Fibroblast of skin of left biceps (primary cell): ENCODE measurements at regions not wholly inside any gene's neighbourhood (a gene's known extent, or its start where the extent isn't known, plus 50 kb on each side); places are given as distances from the start of the nearest gene placed in this dataset.

Source experiments
- DNase-seq, 2 experiments: peaks; one replicate each; pipeline ENCODE4 v3.0.0-alpha.2; 2013; ENCODE audit warnings: low read depth in 2 of 2

DNA sequence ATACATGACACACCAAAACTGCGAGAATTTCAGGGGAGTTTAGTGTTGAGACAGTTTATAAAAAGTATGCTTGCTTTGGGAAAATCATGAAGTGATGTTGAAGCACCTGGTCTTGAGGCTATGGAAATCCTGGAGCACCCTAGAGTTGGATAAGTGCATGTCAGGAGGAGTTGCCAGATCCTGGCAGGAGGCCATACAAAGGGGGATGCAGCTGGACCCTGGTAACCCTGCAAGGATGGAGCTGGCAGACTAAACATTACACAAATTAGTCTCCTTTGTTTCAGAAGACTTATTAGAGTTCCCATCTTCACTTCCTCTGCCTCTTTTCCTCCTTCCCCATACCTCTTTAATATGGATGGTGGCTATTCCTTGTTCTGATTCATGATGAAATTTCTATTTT is 907.0 kb downstream of the BCL11B start:
- DNase-seq, result no peak

GRCh38 chr14:98366429-98366828 is 905.6 kb downstream of the BCL11B start:
- no peak for DNase-seq

DNA sequence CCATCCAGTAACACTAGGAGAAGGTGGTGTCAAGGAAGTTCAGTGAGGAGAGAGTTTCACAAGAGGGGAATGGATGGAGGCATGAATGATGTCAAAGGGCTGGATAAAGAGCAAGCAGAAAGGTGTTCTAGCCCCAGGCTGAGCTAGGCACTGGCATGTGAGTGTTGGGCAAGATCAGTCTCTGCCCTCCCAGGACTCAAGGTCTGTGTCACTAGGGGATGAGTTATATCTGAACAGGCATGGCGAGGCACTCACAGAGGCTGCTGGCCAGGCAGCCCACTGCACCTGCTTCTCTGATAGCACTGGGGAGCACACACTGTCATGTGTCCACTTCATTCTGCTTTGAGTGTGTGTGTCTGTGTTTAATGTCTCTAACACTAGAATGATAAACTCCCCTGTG is 903.8 kb downstream of the BCL11B start:
- DNase-seq, result no peak

- no peak for DNase-seq
Observed at GRCh38 chr14:98368916-98369315, 903.1 kb downstream of the BCL11B start.

GRCh38 chr14:98369344-98369743 is 902.7 kb downstream of the BCL11B start:
- DNase-seq, result no peak

DNA sequence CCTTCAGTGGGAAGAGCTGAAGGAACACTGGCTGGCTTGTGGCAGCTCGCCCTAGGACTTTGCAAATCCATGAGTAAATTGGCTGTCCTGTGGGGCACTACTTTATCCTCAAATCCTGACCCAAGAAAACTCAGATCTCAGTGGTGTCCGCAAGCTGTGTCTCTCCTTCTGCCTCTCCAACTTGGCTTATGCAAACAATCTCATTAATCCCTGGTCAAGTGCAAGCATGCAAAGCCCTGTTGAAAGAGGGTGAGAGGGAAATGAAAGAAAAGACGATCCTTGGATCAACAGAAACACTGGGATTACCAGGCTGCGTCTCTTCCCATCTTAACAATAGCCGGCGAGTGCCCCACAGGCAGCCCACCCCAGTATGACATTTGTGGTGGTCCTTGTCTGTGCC is 901.6 kb downstream of the BCL11B start:
- no peak for DNase-seq

- DNase-seq, result no peak
Observed at GRCh38 chr14:98371141-98371540, 900.9 kb downstream of the BCL11B start.

- no peak for DNase-seq
Observed at GRCh38 chr14:98374136-98374535, 897.9 kb downstream of the BCL11B start.

GRCh38 chr14:98375566-98375965 is 896.4 kb downstream of the BCL11B start:
- DNase-seq, result no peak

DNA sequence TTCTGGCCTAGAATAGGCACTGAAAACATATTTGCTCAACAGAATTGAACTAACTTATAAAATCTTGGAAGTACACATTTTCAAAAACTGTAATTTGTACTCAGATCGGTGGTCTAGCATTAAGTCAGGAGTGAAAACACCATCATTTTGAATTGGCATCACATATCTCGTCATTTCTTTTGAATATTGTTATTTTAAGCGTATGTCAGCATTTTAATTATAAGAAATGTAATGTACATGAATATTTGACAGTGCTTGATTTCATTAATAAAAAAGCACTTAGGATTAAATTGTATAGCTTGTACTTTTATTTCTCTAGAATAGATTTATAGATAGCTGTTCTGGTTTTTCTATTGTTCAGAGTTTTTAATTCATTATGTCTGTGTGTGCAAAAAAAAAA is 892.2 kb downstream of the BCL11B start:
- DNase-seq, result no peak

DNA sequence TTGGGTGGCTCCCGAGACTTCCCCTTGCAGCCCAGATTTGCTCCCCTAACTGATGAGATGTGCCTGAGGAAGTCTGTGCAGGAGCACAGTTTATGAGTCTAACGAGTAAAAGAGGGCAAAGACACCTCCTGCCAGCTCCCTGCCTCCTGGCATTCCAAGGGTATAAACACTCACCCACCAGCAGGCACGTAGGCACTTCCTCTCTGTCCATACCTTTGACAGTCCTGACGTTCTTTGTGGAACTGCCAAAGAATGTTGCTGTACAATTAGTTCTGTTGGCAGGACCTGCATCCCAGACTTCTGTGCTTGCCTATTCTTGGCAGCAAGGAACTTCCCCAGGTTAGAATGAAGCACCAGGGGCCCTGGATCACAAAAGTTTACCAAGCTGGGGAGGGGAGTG is 889.3 kb downstream of the BCL11B start:
- no peak for DNase-seq

- no peak for DNase-seq
Observed at GRCh38 chr14:98385851-98386250, 886.1 kb downstream of the BCL11B start.

GRCh38 chr14:98391061-98391460 is 880.9 kb downstream of the BCL11B start:
- no peak for DNase-seq

GRCh38 chr14:98393527-98393926 is 878.5 kb downstream of the BCL11B start:
- DNase-seq, result no peak

DNA sequence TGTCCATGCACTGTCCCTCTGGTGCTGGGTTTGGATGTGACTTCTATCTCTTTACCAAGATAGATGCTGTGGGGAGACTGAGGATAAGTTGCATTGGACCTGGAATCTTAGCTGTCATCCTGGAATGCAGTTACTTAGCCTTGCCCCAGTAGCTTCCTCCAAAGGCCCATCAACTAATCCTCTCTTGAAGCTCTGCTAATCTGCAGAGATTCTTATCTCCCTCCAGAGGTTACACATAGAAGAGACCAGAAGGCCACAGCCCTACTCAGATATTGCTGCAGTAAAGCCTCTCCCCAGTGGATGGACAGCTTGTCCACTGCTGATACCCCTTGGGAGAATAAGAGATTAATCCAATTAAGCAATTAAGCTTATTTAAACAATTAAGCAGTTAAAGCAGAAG is 867.2 kb downstream of the BCL11B start:
- DNase-seq, result no peak

- no peak for DNase-seq
Observed at GRCh38 chr14:98408024-98408555, 863.9 kb downstream of the BCL11B start.

DNA sequence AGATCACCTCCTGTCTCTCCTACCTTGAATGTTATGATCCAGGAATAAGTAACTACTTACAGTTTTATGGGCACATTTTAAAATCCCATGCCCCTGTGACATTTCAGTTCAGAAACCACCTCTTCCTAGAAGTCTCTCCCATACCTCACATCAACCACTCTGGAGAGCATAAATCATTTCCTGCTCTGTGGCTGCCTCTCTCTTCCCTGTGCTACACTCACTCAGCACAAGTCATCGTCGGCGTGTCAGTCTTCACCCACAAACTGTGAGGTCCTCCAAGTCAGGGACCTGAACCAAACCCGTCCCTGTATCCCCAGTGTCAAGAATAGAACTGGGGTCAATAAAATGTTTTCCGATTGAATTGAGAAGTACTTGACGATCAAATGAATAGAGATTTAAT is 863.3 kb downstream of the BCL11B start:
- DNase-seq, result no peak

GRCh38 chr14:98411154-98411553 is 860.8 kb downstream of the BCL11B start:
- DNase-seq, result no peak

DNA sequence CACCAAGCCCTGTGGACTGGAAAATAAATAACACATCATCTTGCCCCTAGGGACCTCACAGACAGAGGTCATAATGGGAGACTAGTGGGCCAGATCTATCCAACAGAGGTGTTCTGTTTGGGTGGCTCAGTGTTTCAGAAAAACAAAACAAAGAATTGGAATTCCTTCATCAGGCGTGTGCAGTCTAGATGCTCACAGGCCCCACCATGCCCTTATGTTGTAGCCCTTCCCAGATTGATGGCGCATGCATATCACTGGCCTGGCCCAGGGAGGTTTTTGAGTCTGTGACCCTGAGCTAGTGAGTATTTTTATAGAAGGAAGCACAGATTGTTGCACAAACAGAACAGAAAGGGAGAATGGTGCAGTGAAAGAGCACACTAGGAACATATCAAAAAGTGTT is 859.6 kb downstream of the BCL11B start:
- DNase-seq, result no peak

GRCh38 chr14:98415766-98416165 is 856.2 kb downstream of the BCL11B start:
- no peak for DNase-seq

- DNase-seq, result no peak
Observed at GRCh38 chr14:98417001-98417400, 855.0 kb downstream of the BCL11B start.

DNA sequence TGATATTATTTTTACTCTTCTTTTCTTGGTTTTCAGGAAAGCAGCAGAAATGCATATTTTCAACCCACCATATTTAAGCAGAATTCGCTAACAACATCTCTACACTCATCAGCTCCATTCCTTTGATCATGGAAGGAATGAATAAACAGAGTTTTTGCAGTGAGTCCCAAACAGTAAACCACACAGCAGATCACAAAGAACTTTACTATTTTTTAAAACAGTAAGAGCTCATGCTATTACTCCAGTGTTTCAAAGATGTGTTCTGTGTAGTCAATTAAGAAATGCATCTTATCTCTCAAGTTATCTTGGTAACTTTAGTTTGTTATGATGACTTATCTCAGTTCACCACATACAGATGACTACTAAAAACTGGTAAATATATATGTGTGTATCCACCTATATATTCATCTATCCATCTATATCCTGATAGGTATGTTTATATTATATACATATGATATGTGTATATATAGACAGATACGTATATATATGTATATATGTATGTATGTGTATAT is 843.5 kb downstream of the BCL11B start:
- DNase-seq, result no peak

DNA sequence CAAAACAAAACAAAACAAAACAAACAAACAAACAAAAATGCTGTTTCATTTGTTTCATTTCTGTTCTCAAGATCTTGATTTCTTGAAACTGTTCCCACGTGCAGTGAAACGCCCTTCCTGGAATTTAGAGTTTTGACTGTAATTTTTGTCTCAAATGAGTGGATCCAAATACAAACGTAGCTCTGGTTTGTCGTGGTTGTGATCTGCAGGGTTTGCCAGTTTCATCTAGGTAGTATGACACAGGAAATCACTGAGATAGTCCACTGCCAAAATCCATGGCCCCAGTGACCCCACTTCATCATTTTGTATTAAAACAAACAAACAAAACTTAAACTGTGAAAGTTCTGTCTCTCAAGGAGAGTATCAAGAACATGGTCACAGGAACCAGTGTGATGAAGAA is 838.6 kb downstream of the BCL11B start:
- DNase-seq, result no peak

DNA sequence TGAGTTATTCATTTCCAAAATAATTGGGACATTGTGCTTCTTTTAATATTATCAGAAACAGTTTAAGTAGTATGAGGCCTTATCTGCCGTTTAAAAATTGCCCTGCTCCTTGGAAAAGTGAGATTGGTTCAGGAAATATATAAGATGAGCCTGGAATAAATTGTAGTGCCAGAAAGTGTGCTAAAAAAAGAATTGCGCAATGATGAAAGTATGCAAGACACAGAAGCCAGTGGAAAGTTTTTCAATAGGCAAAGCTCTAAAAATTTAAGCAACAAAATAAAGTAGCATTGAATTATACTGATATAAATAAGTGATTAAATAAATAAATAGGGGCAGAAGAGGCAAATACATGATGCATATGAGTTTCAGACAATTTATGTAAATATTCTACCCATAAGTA is 834.9 kb downstream of the BCL11B start:
- no peak for DNase-seq
